ENCODE measurements at regions not wholly inside any gene's neighbourhood (a gene's known extent, or its start where the extent isn't known, plus 50 kb on each side); places are given as distances from the start of the nearest gene placed in this dataset.

DNA sequence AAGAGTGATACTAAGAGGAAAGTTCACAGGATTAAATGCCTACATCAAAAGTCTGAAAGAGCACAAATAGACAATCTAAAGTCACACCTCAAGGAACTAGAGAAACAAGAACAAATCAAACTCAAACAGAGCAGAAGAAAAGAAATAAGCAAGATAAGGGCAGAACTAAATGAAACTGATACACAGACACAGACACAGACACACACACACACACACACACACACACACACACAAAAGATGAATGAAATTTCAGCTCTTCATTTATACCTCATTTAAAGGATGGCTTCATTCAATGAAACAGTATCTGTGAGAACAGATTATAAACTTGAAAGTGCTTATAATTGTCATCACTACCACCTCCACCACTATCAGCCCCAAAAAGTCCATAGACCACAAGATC is 428.9 kb downstream of the MBD2 start:
- TF ChIP-seq CTCF (IDR thresholded peaks at IDR 0.05) (no peak), POLR2A (IDR thresholded peaks at IDR 0.05) (no peak), EP300 (IDR thresholded peaks at IDR 0.05) (no peak), POLR2AphosphoS5 (IDR thresholded peaks at IDR 0.05) (no peak)
